T-helper 1 cell treated with Interleukin-12 subunit alpha and Interleukin-12 subunit beta and Interleukin-4 antibody, amounts not matched to agents 30 μg/mL and 1 μg/mL, for 36 hours (primary cell): ENCODE measurements at regions not wholly inside any gene's neighbourhood (a gene's known extent, or its start where the extent isn't known, plus 50 kb on each side); places are given as distances from the start of the nearest gene placed in this dataset.
"Not testable (repeated sequence)": the region's sequence is repeated elsewhere in the genome, so short reads cannot be mapped to it uniquely, and the experiment has no call there.

ENCODE experiments used
- H3K27ac Mint-ChIP-seq: one replicate; pipeline ENCODE4 v1.8.0; 2021; ENCODE audit warnings: mild to moderate bottlenecking, mixed read lengths
- H3K27me3 Mint-ChIP-seq: one replicate; pipeline ENCODE4 v1.8.0; 2021; ENCODE audit warnings: low read depth, mixed read lengths
- H3K36me3 Mint-ChIP-seq: one replicate; pipeline ENCODE4 v1.8.0; 2021; ENCODE audit warnings: low read depth, mixed read lengths
- H3K4me1 Mint-ChIP-seq: one replicate; pipeline ENCODE4 v1.8.0; 2021; ENCODE audit warnings: low read depth, mixed read lengths
- H3K4me3 Mint-ChIP-seq: one replicate; pipeline ENCODE4 v1.8.0; 2021; ENCODE audit warnings: mild to moderate bottlenecking, moderate library complexity, mixed read lengths
- H3K9me3 Mint-ChIP-seq: one replicate; pipeline ENCODE4 v1.8.0; 2021; ENCODE audit warnings: mixed read lengths

DNA sequence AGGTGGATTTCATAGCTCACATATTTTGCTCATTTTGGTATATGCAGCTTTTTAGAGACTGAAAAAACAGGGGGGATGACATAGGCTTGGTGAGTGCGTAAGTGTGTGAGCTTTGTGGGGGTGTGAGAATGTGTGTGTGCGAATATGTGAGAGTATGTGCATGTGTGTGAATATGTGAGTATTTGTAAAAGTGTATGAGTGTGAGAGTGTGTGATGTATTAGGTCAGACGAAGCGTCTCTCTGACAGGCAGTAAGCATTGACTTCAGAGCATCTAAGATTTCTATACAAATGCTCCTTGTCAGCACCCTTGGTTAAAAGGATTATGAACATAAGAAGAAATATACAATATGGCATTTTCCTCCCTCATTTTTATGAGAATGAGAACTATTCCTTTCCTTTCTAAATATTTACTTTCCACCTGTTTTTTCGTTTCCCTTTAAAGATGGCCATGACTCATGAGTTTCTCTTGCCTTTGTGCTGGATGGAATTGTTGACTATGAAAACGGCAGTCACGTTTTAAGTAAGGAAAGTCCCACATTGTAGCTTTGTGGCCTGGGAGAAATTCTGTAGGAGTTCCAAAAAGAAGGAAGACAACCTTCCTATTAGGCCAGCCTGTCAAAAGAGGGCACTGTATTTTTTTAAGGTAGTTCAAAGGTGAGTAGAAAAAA is 276.4 kb downstream of the FOXL1 start:
- H3K4me1 Mint-ChIP-seq: no peaks in the 10 kb centered on the region

DNA sequence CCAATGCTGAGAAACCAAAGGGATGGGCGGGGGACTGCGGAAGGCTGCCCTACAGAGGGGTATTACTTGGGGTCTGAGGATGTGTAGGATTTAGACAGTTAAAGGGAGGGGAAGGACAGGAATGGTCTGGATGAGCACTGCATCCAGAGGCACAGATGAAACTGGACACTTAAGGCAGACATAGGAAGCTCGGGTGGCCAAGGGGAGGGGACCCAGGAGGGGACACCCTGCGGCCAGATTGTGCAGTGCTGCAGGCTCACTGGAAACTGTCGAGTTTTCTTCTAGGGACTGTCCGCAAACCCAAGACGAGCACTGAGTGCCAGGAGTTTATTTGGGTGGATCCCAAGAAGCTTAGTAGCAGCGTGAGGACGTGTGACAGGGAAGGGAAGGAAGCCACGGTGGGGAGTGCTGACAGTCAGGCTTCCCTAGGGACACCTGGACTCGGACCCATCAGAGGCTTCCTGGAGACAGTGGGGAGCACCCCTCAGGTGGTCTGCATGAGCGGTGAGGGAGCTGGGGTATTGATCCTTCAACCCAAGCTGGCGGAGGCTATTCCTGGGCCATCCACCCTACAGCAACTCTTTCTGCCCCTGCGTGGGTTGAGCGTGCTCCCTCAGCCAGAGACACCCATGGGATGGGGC is 278.7 kb downstream of the FOXL1 start:
- no peaks in the 10 kb centered on the region for H3K4me1 Mint-ChIP-seq
- no peaks in the 10 kb centered on the region for H3K36me3 Mint-ChIP-seq
- no peak overlapping the region for H3K27ac Mint-ChIP-seq
- no peaks in the 10 kb centered on the region for H3K9me3 Mint-ChIP-seq
- H3K4me3 Mint-ChIP-seq: no peak overlapping the region
- H3K27me3 Mint-ChIP-seq: no peaks in the 10 kb centered on the region

More for the DNA sequence above, 276.4 kb downstream of the FOXL1 start:
- H3K27ac Mint-ChIP-seq: no peak overlapping the region
- H3K27me3 Mint-ChIP-seq: no peaks in the 10 kb centered on the region
- H3K36me3 Mint-ChIP-seq: no peaks in the 10 kb centered on the region
- no peaks in the 10 kb centered on the region for H3K9me3 Mint-ChIP-seq
- no peak overlapping the region for H3K4me3 Mint-ChIP-seq

DNA sequence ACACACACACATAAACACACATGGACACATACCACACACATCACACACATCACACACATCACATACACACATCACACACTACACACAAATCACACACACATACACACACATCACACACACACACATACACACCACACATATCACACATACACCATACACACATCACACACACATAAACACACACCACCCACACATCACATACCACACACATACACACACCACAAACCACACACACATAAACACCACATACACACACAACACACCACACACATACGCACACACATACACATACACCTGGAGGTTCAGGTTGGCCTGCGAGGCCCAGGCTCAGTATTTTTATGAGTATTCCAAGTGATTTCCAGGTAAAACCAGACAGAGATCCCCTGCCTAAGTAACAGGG is 279.5 kb downstream of the FOXL1 start:
- Mint-ChIP-seq H3K9me3 (no peaks in the 10 kb centered on the region), H3K27me3 (no peaks in the 10 kb centered on the region), H3K4me1 (no peaks in the 10 kb centered on the region), H3K4me3 (no peak overlapping the region), H3K36me3 (no peaks in the 10 kb centered on the region), H3K27ac (no peak overlapping the region)

DNA sequence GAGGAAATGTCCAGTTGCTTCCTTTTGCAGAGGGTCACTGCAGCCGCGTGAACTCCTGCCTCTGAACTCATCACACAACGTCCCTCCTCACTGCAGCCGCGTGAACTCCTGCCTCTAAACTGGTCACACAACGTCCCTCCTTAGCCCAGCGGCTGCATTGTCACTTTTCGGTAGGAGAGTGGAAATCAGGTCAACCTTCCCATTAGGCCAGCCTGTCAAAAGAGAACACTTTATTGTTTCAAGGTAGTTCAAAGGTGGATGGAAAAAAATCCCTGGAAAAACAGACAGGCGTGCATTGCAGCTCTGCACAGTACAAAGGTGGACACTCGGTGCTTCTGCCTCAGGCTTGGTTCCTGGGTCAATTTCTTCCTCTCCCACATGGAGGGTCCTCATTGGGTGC is 280.2 kb downstream of the FOXL1 start:
- Mint-ChIP-seq H3K4me1 (no peaks in the 10 kb centered on the region), H3K4me3 (no peak overlapping the region), H3K27ac (no peak overlapping the region), H3K9me3 (no peaks in the 10 kb centered on the region), H3K27me3 (no peaks in the 10 kb centered on the region), H3K36me3 (no peaks in the 10 kb centered on the region)

DNA sequence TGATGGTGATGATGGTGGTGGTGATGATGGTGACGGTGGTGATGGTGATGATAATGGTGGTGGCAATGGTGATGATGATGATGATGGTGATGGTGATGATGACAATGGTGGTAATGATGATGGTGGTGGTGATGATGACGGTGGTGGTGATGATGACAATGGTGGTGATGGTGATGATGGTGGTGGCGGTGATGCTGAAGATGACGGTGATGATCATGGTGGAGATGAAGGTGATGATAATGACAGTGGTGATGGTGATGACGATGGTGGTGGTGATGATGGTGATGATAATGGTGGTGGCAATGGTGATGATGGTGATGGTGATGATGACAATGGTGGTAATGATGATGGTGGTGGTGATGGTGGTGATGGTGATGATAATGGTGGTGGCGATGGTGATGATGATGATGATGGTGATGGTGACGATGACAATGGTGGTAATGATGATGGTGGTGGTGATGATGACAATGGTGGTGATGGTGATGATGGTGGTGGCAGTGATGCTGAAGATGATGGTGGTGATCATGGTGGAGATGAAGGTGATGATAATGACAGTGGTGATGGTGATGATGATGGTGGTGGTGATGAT is 283.0 kb downstream of the FOXL1 start:
- not testable (repeated sequence) for H3K4me1 Mint-ChIP-seq, H3K27ac Mint-ChIP-seq, H3K4me3 Mint-ChIP-seq, H3K9me3 Mint-ChIP-seq, H3K36me3 Mint-ChIP-seq, H3K27me3 Mint-ChIP-seq

GRCh38 chr16:86862595-86863280 is 284.4 kb downstream of the FOXL1 start:
- Mint-ChIP-seq H3K4me3 (no peak overlapping the region), H3K27me3 (no peaks in the 10 kb centered on the region), H3K36me3 (no peaks in the 10 kb centered on the region), H3K4me1 (no peaks in the 10 kb centered on the region), H3K9me3 (peaks cover 3% of the 10 kb centered on the region), H3K27ac (no peak overlapping the region)

DNA sequence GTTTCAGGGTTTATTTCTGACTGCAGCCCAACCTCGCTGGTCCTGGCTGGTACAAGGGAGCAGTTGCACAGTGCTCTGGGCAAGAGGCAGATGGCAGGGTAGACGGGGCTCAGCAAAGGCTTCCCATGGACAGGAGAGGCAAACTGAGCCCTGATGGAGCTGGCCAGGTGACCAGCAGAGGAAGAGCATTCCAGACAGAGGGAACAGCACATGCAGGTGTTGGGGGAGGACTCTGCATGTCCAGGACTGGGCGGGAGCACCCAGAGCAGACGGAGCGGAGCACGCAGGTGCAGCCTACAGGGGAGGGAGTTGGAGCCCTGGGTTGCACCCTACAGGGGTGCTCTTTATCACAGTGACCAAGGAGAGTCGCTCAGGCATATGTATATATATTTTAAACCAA is 285.3 kb downstream of the FOXL1 start:
- H3K36me3 Mint-ChIP-seq: no peaks in the 10 kb centered on the region
- no peaks in the 10 kb centered on the region for H3K4me1 Mint-ChIP-seq
- H3K27ac Mint-ChIP-seq: no peak overlapping the region
- H3K4me3 Mint-ChIP-seq: no peak overlapping the region
- no peaks in the 10 kb centered on the region for H3K27me3 Mint-ChIP-seq
- H3K9me3 Mint-ChIP-seq: peaks cover 3% of the 10 kb centered on the region

DNA sequence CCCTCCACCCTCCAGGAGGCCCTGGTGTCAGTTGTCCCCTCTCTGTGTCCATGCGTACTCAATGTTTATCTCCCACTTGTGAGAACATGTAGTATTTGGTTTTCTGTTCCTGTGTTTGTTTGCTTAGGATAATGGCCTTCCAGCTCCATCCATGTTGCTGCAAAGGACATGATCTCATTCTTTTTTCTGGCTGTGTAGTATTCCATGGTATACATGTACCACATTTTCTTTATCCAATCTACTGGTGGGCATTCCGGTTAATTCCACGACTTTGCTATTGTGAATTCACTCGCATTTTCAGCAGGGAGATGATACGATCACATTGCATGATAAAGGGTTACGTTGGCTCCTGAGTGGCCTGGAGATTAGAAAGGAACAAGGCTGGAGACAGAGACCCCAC is 286.2 kb downstream of the FOXL1 start:
- Mint-ChIP-seq H3K27ac (no peak overlapping the region), H3K36me3 (no peaks in the 10 kb centered on the region), H3K27me3 (no peaks in the 10 kb centered on the region), H3K9me3 (peaks cover 3% of the 10 kb centered on the region), H3K4me1 (no peaks in the 10 kb centered on the region), H3K4me3 (no peak overlapping the region)

GRCh38 chr16:86865851-86866662 is 287.7 kb downstream of the FOXL1 start:
- Mint-ChIP-seq H3K36me3 (no peaks in the 10 kb centered on the region), H3K9me3 (peaks cover 3% of the 10 kb centered on the region), H3K4me1 (no peaks in the 10 kb centered on the region), H3K27me3 (no peaks in the 10 kb centered on the region), H3K4me3 (no peak overlapping the region), H3K27ac (no peak overlapping the region)

DNA sequence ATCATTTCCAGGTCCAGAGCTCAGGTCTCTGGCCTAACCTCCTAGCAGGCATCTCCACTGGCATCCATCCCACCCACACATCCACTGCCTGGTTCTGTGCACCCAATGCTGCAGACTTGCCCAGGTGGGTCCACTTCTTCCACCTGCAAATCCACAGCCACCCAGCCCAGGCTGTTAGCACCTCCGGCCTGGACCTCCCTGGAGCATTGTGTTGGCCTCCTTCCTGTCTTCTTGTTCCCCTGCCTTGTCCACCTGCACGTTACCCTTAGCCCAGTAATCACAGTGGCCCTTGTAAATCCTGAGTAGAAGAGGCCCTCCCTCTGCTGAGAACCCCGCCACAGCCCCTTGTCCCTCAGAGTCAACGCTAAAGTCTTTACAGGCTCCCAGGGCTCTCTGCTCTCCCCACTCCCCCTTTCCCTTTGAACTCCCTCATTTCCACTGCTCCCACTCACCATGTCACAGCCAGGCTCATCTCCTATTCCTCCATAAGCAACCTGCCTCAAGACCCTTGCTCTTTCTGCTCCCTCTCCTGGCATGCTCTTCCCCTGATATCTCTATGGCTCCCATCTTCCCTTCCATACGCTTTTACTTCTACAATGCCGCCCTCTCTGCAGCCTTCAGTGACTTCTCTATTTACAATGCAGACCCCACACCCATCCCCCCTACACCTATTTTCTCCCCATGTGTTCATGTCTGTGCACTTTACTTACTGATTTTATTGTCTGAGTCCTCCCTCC is 288.8 kb downstream of the FOXL1 start:
- peaks cover 3% of the 10 kb centered on the region for H3K9me3 Mint-ChIP-seq
- H3K36me3 Mint-ChIP-seq: no peaks in the 10 kb centered on the region
- H3K27ac Mint-ChIP-seq: no peak overlapping the region
- no peaks in the 10 kb centered on the region for H3K27me3 Mint-ChIP-seq
- no peaks in the 10 kb centered on the region for H3K4me1 Mint-ChIP-seq
- no peak overlapping the region for H3K4me3 Mint-ChIP-seq

GRCh38 chr16:86868070-86868469 is 289.7 kb downstream of the FOXL1 start:
- no peak overlapping the region for H3K27ac Mint-ChIP-seq
- peaks cover 3% of the 10 kb centered on the region for H3K9me3 Mint-ChIP-seq
- no peaks in the 10 kb centered on the region for H3K27me3 Mint-ChIP-seq
- H3K36me3 Mint-ChIP-seq: no peaks in the 10 kb centered on the region
- no peaks in the 10 kb centered on the region for H3K4me1 Mint-ChIP-seq
- no peak overlapping the region for H3K4me3 Mint-ChIP-seq

DNA sequence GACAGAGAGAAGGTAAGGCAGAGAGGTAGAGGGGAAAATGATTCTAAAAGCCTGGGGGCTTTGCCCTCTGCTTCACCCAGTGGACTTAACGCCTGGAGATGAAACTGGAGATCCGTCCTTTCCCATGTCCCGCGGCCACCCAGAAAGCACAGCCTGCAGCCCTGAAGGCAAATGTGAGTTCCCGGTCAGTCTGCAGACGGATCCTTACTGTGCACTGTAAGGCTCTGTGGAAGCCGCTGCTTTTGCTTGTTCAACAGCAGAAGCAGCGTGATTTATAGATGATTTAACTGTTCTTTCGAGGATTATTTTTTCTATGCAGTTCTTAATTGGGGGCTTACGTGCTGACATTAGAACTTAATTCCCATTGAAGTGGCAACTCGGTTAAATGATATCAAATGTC is 290.4 kb downstream of the FOXL1 start:
- H3K36me3 Mint-ChIP-seq: no peaks in the 10 kb centered on the region
- no peak overlapping the region for H3K27ac Mint-ChIP-seq
- H3K27me3 Mint-ChIP-seq: no peaks in the 10 kb centered on the region
- no peaks in the 10 kb centered on the region for H3K4me1 Mint-ChIP-seq
- no peak overlapping the region for H3K4me3 Mint-ChIP-seq
- peaks cover 3% of the 10 kb centered on the region for H3K9me3 Mint-ChIP-seq

DNA sequence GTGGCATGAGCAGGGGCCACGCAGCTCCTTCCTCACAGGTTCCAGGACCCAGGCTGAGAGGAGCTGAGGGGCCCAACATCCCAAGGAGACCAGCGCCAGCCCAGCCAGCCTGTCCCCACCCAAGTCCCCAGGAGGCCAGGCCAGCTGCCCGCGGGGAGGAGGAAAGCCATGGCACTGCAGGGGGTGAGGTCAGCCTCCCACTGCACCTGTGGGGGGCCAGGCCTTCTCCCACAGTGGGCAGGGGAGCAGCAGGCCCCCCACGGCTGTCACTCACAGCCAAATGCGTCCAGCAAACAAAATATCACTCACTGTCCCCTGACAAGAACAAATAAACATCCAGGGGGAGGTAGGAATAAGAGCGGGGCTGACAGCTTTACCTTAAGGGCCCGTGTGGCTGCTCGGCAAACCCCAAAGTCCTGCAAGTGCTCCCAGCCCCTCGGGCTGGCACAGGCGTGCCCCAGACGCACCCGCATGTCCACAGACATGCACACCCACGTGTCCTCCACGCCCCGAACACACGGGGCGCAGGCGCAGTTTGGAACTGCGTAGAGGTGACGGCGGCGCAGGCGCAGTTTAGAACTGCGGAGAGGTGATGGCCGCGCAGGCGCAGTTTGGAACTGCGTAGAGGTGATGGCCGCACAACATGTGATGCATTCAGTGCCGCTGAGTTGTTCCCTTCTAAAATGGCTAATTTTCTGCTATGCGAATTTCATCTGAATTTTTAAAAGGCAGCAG is 291.1 kb downstream of the FOXL1 start:
- H3K4me1 Mint-ChIP-seq: no peaks in the 10 kb centered on the region
- peaks cover 3% of the 10 kb centered on the region for H3K9me3 Mint-ChIP-seq
- no peak overlapping the region for H3K27ac Mint-ChIP-seq
- H3K36me3 Mint-ChIP-seq: no peaks in the 10 kb centered on the region
- H3K27me3 Mint-ChIP-seq: no peaks in the 10 kb centered on the region
- no peak overlapping the region for H3K4me3 Mint-ChIP-seq
